ENCODE measurements at regions not wholly inside any gene's neighbourhood (a gene's known extent, or its start where the extent isn't known, plus 50 kb on each side); places are given as distances from the start of the nearest gene placed in this dataset.

DNA sequence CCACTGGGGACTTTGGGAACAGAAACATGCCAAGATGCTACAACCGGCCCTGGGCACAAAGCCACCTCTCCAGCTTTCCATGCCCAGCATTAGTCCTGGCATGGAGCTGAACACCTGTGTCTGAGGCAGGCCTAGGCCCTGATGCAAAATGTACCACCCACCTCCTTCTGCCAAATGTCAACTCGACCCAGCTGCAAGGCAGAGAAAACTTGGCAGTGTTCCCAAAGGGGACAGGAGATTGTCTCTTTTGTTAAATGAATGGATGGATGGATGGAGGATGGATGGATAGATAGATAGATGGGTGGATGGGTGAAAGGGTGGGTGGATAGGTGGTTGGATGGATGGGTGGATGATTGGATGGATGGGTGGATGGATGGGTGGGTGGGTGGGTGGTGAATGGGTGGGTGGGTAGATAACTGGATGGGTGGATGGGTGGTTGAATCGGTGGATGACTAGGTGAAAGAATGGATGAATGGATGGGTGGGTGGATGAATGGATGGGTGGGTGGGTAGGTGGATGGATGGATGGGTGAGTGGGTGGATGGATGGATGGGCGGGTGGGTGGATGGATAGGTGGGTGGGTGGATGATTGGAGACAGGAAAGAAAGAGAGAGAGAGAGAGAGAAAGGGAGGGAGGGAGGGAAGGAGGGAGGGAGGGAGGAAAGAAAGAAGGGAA lies 73.4 kb upstream of the TNRC6C start:
- TF ChIP-seq, protein P1, sequence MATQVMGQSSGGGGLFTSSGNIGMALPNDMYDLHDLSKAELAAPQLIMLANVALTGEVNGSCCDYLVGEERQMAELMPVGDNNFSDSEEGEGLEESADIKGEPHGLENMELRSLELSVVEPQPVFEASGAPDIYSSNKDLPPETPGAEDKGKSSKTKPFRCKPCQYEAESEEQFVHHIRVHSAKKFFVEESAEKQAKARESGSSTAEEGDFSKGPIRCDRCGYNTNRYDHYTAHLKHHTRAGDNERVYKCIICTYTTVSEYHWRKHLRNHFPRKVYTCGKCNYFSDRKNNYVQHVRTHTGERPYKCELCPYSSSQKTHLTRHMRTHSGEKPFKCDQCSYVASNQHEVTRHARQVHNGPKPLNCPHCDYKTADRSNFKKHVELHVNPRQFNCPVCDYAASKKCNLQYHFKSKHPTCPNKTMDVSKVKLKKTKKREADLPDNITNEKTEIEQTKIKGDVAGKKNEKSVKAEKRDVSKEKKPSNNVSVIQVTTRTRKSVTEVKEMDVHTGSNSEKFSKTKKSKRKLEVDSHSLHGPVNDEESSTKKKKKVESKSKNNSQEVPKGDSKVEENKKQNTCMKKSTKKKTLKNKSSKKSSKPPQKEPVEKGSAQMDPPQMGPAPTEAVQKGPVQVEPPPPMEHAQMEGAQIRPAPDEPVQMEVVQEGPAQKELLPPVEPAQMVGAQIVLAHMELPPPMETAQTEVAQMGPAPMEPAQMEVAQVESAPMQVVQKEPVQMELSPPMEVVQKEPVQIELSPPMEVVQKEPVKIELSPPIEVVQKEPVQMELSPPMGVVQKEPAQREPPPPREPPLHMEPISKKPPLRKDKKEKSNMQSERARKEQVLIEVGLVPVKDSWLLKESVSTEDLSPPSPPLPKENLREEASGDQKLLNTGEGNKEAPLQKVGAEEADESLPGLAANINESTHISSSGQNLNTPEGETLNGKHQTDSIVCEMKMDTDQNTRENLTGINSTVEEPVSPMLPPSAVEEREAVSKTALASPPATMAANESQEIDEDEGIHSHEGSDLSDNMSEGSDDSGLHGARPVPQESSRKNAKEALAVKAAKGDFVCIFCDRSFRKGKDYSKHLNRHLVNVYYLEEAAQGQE (IDR thresholded peaks at IDR 0.05; ENCODE audit: insufficient read depth in 1 of 2, low read depth in 2 of 2, low read length in 2 of 2): no peak
- TF ChIP-seq TAF1 (IDR thresholded peaks at IDR 0.05; ENCODE audit: borderline replicate concordance, insufficient read depth, low read length): no peak

All from PFSK-1 (cell line).